GM12873 (cell line): ENCODE measurements at regions not wholly inside any gene's neighbourhood (a gene's known extent, or its start where the extent isn't known, plus 50 kb on each side); places are given as distances from the start of the nearest gene placed in this dataset.

Experiments used
- CTCF ChIP-seq: IDR thresholded peaks from 2 replicates; pipeline ENCODE4 v1.5.1; 2012; ENCODE audit warnings: low read depth, mild to moderate bottlenecking, moderate library complexity, low read length, control low read depth; ENCODE audit not compliant: insufficient read depth; ENCODE audit errors: missing control alignments

GRCh38 chr14:55849833-55850232 lies 268.4 kb upstream of the PELI2 start:
- no peak for TF ChIP-seq CTCF

GRCh38 chr14:55850825-55851241 lies 267.4 kb upstream of the PELI2 start:
- no peak for TF ChIP-seq CTCF

GRCh38 chr14:55851301-55851700 lies 266.9 kb upstream of the PELI2 start:
- TF ChIP-seq CTCF = no peak

- no peak for TF ChIP-seq CTCF
These were observed 266.2 kb upstream of the PELI2 start for GRCh38 chr14:55851961-55852360.

GRCh38 chr14:55855751-55856150 lies 262.5 kb upstream of the PELI2 start:
- TF ChIP-seq CTCF = no peak

GRCh38 chr14:55858604-55859003 lies 259.6 kb upstream of the PELI2 start:
- no peak for TF ChIP-seq CTCF

- TF ChIP-seq CTCF = peak; percentile 51
These were observed 253.1 kb upstream of the PELI2 start for GRCh38 chr14:55864890-55865655.
